ENCODE measurements at regions not wholly inside any gene's neighbourhood (a gene's known extent, or its start where the extent isn't known, plus 50 kb on each side); places are given as distances from the start of the nearest gene placed in this dataset.

DNA sequence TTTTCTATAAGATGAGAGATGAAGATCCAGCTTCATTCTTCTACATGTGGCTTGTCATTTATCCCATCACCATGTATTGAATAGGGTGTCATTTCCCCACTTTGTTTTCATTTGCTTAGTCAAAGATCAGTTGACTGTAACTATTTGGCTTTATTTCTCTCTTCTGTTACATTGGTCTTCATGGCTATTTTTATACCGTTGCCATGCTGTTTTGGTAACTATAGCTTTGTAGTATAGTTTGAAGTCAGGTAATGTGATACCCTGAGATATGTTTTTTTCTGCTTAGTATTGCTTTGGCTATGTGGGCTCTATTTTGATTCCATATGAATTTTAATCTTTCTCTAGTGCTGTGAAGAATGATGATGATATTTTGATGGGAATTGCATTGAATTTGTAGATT is 514.3 kb downstream of the GBA3 start:
- DNase-seq (ENCODE audit: extremely low read depth in 1 of 2, low read depth in 1 of 2) = no peak

DNA sequence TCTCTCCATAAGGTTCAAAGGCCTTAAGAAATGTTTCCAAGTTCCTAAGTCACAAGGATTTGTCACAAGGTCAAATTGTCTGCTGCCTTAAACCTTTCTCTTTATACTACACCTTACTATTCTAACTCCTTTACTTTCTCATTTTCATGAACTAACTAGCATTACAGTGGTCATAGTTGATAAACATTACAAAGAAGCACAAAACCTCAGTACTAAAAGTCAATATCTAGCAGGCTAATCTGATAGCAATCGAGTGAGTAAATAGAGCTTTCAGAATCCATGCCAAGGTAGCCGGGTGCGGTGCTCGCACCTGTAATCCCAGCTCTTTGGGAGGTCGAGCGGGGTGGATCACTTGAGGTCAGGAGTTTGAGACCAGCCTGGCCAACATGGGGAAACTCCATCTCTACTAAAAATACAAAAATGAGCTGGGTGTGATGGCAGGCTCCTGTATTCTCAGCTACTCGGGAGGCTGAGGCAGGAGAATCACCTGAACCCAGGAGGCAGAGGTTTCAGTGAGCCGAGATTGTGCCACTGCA is 510.0 kb downstream of the GBA3 start:
- DNase-seq (ENCODE audit: extremely low read depth in 1 of 2, low read depth in 1 of 2) = no peak

DNA sequence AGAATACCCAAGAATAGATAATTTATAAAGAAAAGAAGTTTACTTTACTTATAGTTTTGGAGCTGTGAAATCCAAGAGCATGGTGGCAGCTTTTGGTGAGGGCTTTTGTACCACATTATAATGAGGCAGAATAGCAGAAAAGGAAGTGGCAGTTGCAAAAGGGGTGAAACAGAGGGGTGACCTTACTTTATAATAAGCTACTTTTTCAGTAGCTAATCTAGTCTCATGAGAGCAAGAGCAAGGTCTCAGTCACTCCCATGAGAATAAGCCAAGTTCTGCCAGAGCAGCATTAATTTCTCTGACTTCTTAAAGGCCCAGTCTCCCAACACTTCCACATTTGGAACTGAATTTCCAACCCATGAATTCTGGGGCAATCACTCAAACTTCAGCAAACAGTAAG is 502.0 kb downstream of the GBA3 start:
- DNase-seq (ENCODE audit: extremely low read depth in 1 of 2, low read depth in 1 of 2) = no peak

DNA sequence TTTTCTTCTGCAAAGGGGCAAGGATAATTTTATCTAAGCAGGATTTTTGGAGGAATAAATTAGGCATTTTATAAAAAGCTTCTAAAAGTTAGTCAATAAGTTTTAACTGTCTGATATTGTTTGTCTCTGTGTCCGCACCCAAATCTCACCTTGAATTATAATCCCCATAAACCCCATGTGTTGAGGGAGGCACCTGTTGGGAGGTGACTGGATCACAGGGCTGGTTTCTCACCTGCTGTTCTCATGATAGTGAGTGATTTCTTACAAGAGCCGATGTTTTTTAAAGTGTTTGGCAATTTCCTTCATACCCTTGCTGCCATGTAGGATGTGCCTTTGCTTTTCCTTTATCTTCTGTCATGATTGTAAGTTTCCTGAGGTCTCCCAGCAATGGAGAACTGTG is 481.4 kb downstream of the GBA3 start:
- DNase-seq (ENCODE audit: extremely low read depth in 1 of 2, low read depth in 1 of 2) = no peak

DNA sequence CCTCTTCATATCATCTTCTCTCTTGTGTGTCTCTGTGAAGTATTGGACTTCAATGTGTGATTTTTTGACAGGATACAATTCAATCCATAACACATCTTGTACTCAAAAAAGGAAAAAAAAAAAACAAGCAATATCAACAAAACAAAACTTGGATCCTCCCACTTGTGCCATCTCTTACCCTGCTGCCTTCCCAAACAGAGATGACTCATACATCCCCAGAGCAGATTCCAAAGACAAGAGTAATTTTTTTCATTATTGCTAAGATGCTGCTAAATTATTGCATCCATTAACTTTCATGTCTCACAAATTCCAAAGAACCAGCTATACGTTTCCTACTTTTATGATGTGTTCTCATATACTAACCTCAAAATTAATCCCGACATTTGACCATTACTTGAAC is 479.2 kb downstream of the GBA3 start:
- no peak for DNase-seq (ENCODE audit: extremely low read depth in 1 of 2, low read depth in 1 of 2)

DNA sequence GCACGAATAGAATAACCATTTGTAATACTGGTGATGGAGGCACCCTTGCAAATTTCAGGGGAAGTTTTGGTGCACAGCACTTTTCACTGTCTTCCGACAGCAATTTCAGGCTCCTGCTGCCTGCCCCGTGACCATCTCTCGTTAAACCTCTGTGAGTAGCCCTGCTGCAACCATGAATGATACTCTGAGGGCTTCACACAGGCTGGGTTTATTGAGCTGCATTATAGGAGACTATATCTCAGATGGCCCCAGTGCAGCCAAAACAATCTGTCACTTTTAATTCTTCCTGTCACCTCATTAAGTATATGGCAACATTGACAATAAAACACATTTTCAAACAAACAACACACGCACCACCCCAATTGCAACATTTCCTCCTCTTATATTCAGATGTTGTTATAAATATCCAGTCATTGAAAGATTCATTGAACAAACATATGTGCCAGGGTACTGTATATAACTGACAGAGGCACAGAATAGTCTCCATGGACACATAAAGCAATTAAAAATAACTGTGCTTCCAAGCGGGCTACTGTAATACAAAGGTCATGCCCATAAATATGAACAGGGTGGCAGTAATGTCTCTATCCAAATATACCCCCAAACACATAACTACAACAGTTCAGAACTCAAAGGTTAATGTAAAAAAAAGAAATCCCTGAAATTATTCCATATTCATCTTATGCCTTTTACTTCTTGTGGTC is 477.0 kb downstream of the GBA3 start:
- DNase-seq (ENCODE audit: extremely low read depth in 1 of 2, low read depth in 1 of 2) = no peak

DNA sequence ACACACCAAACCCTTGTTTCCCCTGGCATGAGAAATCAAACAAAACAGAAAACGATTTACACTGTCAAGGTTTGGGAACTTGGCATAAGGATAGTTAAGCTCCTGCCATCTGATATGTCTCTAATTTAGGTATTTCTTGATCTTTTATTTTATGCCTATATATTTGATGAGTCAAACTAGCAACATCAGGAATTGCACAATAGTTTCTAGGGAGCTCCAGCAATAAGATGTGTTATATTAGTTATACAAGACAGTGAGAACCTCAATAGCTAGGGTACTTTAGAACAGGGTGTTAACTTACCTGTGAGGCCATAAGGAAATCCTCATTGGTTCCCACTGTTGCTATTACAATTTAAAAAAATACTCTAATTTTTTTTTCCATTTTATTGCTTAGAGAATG is 474.2 kb downstream of the GBA3 start:
- DNase-seq (ENCODE audit: extremely low read depth in 1 of 2, low read depth in 1 of 2) = no peak

DNA sequence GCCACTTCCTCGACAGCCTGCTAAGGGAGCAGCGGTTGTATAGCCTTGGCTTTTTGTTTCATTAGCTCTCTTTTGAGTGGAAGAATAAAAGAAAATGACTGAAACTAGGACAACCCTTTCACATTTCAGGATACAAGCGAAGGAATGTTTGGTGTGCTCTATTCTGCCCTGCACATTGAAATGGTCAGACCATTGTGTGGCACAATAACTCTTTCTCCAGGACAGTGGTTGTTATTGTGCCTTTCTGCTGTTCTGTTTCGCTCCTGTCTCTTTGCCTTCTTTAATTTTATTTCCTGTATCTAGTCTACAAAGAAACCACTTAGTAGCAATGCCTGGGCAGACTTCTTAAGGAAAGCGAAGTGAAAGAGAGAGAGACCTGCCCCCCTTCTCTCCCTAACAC is 473.7 kb downstream of the GBA3 start:
- DNase-seq (ENCODE audit: extremely low read depth in 1 of 2, low read depth in 1 of 2) = no peak

DNA sequence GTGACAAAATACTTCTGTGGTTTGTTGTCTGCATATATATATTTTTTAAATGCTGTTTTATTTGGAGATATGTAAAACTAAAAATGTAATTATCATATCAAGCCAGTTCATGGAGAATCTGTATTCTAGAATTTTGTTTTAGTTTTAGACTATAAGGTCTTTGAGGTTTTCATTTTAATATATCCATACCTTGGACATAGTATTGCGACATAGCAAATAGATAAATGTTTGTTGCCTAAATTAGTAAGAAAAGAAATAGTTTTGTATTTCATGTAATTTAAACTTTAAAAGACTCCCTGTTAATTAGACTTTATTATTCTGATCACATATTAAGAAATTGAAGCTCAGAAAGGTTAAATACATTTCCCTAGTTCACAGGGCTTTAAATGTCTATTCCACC is 472.9 kb downstream of the GBA3 start:
- DNase-seq (ENCODE audit: extremely low read depth in 1 of 2, low read depth in 1 of 2) = no peak

DNA sequence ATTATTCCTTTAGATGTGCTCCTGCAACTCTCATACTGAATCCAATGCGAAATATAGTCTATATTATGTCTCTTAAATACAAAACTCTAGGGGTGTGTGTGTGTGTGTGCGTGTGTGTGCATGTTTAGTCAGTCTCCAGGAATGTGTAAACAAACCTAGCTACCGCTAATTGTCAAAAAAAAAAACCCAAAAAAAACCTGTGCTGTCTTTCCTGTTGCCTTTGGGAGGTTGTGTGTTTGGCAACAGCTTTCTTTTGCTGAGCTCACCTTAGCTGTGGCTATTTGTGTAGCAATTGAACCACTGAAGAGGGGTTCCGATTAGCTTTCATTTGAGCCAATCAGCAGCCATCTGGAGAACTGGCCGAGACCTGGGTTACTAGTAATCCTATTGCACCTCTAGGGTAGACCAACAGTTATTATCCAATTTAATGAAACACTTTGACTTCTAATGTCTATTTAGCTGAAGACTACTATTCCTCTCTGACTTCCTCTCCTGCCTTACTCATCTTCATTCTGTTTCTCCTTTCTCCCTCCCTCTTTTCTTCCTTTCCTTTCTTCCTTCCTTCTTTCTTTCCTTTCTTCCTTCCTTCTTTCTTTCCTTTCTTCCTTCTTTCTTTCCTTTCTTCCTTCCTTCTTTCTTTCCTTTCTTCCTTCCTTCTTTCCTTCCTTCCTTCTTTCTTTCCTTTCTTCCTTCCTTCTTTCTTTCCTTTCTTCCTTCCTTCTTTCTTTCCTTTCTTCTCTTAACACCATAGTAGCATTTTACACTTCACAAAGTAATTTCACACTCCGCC is 471.1 kb downstream of the GBA3 start:
- DNase-seq (ENCODE audit: extremely low read depth in 1 of 2, low read depth in 1 of 2) = no peak

DNA sequence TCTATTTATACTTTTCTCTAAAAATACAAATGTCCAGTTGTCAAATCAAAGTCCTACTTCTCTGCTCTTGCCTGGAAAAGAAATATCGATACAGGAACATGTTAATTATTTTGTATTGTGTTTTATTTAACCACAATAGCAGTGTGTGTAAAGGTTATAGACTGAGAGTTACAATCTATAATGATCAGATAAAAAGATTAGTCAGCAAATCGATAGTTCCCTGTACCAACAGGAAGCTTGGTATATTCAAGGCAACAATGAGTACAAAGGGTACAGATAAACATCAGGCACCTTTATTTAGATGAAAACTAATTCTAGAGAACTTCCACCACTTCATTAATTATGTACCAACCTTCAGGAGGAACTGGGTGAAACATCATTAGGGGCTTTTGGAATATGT is 469.5 kb downstream of the GBA3 start:
- no peak for DNase-seq (ENCODE audit: extremely low read depth in 1 of 2, low read depth in 1 of 2)

DNA sequence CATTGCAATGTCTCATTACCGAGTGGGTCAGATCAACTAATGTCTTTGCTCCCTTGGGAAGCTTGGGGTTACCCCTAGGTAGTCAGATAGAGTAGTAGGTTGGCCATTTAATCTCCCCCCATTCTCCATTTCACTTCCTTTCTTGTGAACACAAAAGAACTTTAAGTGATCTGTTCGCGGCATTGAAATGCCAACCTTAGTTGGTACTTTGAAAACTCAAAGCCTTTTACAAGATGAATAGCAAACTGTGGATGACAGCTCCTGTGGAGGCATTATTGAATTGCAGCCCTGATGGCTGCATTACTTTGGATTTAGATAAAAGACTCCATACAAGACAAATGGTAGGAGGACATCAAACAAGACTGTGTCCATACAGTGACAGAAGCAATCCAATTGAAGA is 469.1 kb downstream of the GBA3 start:
- DNase-seq (ENCODE audit: extremely low read depth in 1 of 2, low read depth in 1 of 2) = no peak

DNA sequence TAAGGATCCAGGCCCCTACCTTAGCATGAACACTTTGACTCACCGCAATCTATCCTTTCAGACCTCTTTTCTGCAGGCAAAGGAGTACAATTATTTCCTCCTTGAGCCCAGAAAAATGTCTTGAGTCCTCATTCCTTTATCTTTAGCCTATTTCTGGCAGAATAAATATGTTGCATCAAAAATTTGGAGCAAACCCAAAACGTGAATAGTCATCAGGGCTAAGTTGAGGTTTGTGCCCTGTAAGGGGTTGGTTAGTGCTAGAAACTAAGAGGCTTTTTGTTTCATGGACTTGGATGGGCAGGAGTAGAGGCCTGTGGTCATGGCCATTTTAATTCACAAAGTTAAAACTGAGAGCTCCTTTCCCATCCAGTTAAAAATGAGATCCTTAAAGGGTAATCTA is 460.3 kb downstream of the GBA3 start:
- DNase-seq (ENCODE audit: extremely low read depth in 1 of 2, low read depth in 1 of 2) = no peak

DNA sequence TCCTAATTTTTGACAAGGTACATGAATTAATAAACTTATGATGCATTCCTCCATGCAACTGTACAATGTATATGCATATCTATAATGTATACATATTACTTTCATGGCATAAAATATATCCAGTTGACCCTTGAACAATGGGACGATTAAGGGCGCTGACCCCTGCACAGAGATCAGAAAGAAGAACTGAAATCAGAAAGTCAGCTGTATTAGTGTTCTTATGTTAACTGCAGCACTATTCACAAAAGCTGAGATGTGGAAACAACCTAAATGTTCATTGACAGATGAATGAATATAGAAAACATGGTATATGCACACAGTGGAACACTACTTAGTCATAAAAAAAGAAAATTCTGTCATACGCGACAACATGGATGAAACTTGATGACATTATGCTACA is 457.1 kb downstream of the GBA3 start:
- no peak for DNase-seq (ENCODE audit: extremely low read depth in 1 of 2, low read depth in 1 of 2)

DNA sequence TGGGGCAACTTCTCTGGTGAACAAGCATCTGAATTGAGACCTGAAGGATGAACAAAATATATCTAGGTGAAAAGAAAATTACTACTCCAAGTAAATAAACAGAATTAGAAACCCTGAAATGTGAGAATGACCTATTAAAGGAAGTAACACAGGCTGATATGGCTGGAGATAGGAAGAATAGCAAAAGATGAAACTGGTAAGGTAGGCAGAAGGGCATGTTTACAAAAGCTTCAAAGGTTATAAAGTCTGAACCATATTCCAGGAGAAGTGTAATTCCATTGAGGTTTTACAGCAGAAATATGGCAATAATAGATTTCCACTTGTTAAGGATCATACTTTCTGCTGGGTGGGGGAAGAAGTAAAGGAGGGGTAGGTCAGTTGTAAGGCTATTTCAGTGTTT is 452.0 kb downstream of the GBA3 start:
- no peak for DNase-seq (ENCODE audit: extremely low read depth in 1 of 2, low read depth in 1 of 2)

DNA sequence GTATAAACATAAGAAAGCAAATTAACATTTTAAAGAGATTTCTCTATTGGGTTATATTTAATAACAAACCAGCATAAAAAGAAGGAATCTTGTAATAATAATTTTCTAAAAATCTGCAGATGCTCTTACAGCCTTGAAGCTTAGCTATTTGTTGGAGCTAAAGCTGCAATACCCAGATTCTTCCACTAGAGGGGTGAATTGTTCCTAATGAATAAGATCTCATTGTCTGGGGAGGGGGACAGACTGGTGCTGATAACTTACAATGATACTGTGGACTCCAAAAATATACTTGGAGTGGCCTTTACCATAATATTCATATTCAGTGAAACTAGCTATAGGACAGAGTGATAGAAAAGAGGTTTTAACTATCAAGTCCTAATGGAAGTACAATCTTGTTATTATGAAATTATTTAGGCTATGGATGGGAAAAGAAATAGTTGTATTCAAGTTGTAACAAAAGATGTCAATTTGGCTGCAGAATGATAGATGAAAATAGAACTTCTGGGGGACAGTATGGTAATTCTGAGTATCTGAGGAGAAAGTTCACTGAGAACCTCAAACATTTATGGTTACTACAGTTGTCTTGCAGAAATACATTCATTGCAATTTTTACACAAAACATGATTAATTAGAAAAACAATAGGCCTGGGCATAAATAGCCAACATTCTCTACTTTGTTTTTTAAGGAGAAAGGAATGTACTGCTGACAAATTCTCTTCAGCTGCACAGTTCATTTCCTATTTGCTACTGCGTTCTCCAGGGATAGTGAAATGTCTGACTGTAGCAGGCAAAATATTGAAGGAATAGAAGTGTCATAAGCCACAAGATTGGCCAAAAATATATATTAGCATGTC is 443.3 kb downstream of the GBA3 start:
- no peak for DNase-seq (ENCODE audit: extremely low read depth in 1 of 2, low read depth in 1 of 2)

DNA sequence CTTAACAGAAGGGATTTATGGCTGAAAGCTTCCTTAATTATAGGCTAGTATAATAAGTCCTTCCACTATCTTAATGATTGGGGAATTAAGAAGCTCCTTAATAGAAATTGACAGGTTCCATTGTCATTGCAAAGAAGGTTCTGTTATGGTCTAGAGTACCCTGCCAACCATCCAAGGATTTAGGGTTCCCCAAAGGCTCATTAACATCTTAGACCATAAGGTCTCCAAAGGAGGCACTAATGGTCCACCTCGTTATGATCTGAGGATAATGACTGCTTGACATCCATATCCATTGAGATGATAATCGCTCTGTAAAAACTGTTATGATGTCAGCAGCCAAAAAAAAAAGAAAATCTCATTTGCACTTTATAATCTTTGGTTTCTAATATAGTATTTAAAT is 441.6 kb downstream of the GBA3 start:
- DNase-seq (ENCODE audit: extremely low read depth in 1 of 2, low read depth in 1 of 2) = no peak

DNA sequence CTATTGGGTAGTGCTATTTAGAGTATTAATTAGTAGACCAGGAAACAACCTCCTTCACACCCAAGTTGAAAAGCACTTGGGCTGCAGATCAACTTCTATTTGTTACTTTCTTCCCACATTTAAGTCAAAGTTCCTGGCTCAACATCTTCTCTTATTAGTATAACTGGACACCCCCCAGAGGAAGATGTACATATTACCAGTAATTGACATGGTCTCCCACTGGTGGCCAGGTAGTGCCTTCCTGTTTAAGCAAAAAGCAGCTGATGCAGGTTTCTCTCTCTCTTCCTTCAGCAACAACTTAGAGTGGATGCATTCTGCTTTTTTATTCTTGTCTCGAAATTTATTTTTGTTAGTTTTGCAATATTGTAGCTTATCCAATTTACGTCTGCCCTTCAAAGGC is 438.1 kb downstream of the GBA3 start:
- DNase-seq (ENCODE audit: extremely low read depth in 1 of 2, low read depth in 1 of 2) = no peak

DNA sequence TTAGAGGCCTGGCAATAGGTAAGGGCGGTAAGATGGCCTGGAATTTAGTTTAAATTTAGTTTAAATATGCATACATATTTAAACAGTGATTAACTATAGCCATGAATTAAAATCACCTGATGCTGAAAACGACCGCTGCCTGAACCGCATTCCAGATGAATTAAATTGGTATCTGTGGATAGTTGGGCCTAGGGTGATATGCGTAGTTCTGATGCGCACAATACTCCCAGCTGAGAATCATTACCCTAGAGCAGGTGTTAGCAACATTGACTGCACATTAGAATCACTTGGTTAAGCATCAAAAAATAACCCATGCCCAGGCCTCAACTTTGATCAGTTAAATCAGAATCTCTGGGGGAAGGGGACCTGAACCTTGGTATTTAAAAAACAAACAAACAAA is 432.4 kb downstream of the GBA3 start:
- DNase-seq (ENCODE audit: extremely low read depth in 1 of 2, low read depth in 1 of 2) = no peak

DNA sequence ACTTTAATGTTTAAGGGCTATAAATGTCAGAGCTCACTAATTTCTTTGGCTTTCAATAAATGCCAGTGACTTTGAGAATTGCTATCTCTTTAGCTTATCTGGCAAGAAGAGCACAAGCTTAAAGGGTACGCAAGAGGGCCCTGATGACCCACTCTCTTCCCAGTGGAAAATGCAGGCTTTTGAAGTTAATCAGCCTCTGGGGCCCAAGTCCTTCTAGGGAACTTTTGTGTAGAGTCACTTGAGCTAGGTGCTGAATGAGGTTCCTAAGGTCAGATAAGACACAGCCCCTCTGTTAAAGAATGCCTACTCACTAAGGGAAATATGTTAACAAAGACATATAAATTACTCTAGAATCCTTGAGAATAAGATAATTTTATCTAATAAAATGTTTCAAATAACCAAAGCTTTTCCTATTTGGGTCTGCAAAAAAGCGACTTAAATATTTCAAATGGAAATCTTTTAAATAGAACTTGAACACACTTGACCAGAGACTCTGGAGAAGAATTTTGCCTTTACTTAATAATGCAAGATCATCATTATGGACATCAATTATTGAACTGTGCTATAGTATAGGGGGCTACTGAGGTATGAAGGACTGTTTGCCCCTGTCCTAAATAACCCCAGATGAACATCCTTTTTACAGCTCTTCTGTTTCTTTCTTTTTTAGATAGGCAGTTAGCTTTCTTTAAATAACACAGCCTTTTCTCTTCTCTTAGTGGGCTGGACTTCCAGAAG is 430.1 kb downstream of the GBA3 start:
- DNase-seq (ENCODE audit: extremely low read depth in 1 of 2, low read depth in 1 of 2) = no peak

DNA sequence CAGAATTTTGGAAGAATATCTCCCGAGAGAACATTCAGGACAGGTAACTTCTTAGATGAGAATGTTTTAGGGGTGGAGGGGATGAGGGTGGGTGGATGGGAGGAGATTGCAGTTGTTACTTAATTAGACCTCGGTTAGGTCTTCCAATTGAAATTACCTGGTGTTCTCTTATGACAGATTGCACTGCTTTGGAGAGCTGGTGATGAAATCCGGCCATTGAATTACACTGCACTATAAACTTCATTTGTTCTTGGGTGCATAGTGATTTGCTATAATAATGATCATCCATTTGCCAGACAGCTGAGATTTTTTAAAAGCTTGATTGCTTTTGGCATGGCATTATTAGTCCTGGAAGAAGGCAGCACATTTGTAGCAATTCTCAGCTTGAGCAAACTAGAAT is 427.6 kb downstream of the GBA3 start:
- no peak for DNase-seq (ENCODE audit: extremely low read depth in 1 of 2, low read depth in 1 of 2)

Data from stimulated activated CD8-positive, alpha-beta memory T cell treated with anti-CD3 and anti-CD28 coated beads, Interleukin-7, amount 100 ng/mL, for 48 hours (primary cell).